Ishikawa (cell line): ENCODE measurements at regions not wholly inside any gene's neighbourhood (a gene's known extent, or its start where the extent isn't known, plus 50 kb on each side); places are given as distances from the start of the nearest gene placed in this dataset.

Experiments
- EGR1 ChIP-seq: IDR thresholded peaks from 2 replicates; pipeline ENCODE4 v1.6.1; 2012
- EP300 ChIP-seq: IDR thresholded peaks from 2 replicates; pipeline ENCODE4 v1.6.1; 2012; ENCODE audit warnings: borderline replicate concordance
- RAD21 ChIP-seq: IDR thresholded peaks from 2 replicates; pipeline ENCODE4 v1.6.1; 2012; ENCODE audit warnings: low read depth

DNA sequence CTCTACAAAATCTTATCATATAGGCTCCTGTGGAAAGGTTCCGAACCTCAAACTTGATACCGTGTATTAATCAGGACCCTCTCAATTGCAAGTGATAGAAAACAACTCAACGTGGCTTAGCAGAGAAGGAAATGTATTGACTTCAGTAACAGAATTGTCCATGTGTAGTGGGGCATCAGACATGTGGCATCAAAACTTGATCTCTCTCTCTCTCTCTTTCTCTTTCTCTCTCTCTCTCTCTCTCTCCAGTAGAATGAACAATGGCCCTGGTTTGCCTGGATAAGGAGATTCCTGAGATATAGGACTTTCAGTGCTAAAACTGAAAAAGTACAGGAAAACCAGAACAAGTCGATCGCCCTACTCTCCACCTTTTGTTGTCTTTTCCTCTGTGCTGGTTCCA, 168.2 kb downstream of the DRD1 start:
- no peak for TF ChIP-seq RAD21
- no peak for TF ChIP-seq EGR1
- no peak for TF ChIP-seq EP300
